PFSK-1 (cell line): ENCODE measurements at regions not wholly inside any gene's neighbourhood (a gene's known extent, or its start where the extent isn't known, plus 50 kb on each side); places are given as distances from the start of the nearest gene placed in this dataset.

Experiments
- FOXP2 ChIP-seq: optimal IDR thresholded peaks from 2 replicates; pipeline ENCODE3; 2011; ENCODE audit warnings: borderline replicate concordance, control low read depth, inconsistent platforms; ENCODE audit not compliant: insufficient read depth; ENCODE audit errors: extremely low read length, extremely low read depth
- POLR2AphosphoS5 ChIP-seq: IDR thresholded peaks from 2 replicates; pipeline ENCODE4 v1.6.1; 2012; ENCODE audit warnings: low read depth, mild to moderate bottlenecking, control low read depth, low read length, moderate library complexity
- REST ChIP-seq, 2 experiments: IDR thresholded peaks; 2 replicates each; pipeline versions ENCODE4 v1.6.1 to v1.8.0; 2011 to 2012; ENCODE audit warnings: low read depth in 2 of 2, low read length in 2 of 2, control low read depth in 1 of 2, inconsistent platforms in 1 of 2, mild to moderate bottlenecking in 1 of 2, moderate library complexity in 1 of 2; ENCODE audit not compliant: insufficient read depth in 1 of 2
- SIN3A ChIP-seq: IDR thresholded peaks from 2 replicates; pipeline ENCODE4 v1.6.1; 2012; ENCODE audit warnings: mild to moderate bottlenecking, low read length, moderate library complexity, borderline replicate concordance; ENCODE audit not compliant: insufficient read depth
- TAF1 ChIP-seq: IDR thresholded peaks from 2 replicates; pipeline ENCODE4 v1.6.1; 2012; ENCODE audit warnings: low read length, control low read depth, borderline replicate concordance; ENCODE audit not compliant: insufficient read depth

- TF ChIP-seq FOXP2 (no peak), POLR2AphosphoS5 (no peak), REST (IDR thresholded peaks at IDR 0.05; ENCODE audit: insufficient read depth in 1 of 2, low read depth in 2 of 2, low read length in 2 of 2) (no peak)
These were observed 147.8 kb downstream of the PCDH18 start for GRCh38 chr4:137384476-137384875.

- no peak for TF ChIP-seq FOXP2
These were observed 153.5 kb downstream of the PCDH18 start for GRCh38 chr4:137378821-137379220.

- TF ChIP-seq SIN3A (no peak), POLR2AphosphoS5 (no peak), REST (IDR thresholded peaks at IDR 0.05; ENCODE audit: insufficient read depth in 1 of 2, low read depth in 2 of 2, low read length in 2 of 2) (no peak), FOXP2 (no peak), TAF1 (no peak)
These were observed 153.9 kb downstream of the PCDH18 start for GRCh38 chr4:137378393-137378792.

- TF ChIP-seq TAF1, result no peak
- no peak for TF ChIP-seq REST (IDR thresholded peaks at IDR 0.05; ENCODE audit: insufficient read depth in 1 of 2, low read depth in 2 of 2, low read length in 2 of 2)
- TF ChIP-seq POLR2AphosphoS5, result no peak
- TF ChIP-seq SIN3A, result no peak
- no peak for TF ChIP-seq FOXP2
These were observed 156.0 kb downstream of the PCDH18 start for GRCh38 chr4:137376312-137376711.

GRCh38 chr4:137375111-137375850, 157.0 kb downstream of the PCDH18 start:
- no peak for TF ChIP-seq POLR2AphosphoS5
- no peak for TF ChIP-seq REST (IDR thresholded peaks at IDR 0.05; ENCODE audit: insufficient read depth in 1 of 2, low read depth in 2 of 2, low read length in 2 of 2)
- no peak for TF ChIP-seq FOXP2
- no peak for TF ChIP-seq TAF1
- TF ChIP-seq SIN3A, result no peak
